EH (cell line): ENCODE measurements at regions not wholly inside any gene's neighbourhood (a gene's known extent, or its start where the extent isn't known, plus 50 kb on each side); places are given as distances from the start of the nearest gene placed in this dataset.

Experiments
- DNase-seq: peaks from one replicate; pipeline ENCODE4 v3.0.0-alpha.2; 2015; ENCODE audit warnings: low read depth

DNA sequence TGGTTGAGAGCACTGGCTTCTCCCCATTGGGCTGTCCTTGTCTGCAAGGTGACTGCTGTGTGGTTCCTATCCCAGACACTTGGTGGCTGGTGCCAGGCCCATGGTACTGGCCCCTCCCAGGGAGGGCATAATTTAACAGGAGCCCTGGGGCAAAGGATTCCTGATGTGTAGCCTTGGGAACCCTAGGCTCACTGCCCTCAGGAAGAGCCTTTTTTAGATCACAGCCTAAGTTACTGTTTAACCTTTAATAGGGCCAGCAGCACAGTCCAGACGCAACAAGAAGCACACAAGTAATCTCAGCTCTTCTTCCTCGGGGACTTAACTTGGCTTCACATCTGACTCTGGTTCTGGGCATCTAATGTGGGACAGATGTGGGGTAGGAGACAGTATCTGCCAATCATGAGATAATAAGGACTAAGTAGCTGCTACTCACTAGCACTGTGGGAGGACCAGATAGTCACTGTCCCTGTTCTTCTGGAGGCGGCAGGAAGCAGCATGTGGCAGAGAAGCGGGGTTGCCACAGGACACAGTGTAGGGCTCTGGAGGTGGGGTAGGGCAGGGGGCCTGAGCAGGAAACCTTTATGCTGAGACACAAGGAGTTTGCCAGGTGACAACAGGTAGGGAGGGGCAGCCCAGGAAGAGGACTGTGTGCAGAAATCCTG, 136.3 kb downstream of the TMEM17 start:
- no peak for DNase-seq

DNA sequence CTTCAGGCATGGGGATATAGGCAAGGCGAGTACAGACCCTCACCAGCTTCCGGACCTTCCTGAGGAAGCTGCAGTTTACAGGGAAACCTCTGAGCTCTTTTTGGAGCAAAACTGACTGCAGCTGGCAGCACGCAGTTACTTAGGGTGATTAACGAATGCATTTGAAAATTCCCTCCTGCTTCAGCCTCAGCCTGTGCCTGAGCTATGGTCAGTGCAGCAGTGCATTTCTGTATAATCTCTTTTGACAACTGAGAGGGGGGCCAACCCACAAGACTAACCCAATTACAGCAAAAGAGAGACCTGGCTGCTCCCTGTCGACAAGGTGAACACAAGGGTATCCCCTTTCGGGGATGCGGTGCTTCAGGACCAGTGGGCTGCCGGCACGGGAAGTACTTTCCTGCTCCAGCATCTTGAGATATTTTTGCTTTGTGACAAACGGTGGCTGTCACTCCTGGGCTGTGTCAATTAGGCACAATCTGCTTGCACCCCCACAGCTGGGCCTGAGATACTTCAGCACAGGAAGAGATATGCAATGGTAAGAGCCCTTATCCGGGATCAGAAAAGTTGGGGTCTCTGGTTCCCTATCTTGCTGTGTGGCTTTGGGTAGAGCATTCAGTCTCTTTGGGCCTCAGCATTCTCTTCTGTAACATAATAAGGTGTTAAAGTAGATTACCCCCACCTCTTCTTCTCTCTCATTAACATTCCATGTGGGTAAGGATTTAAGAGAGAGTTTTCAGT, 141.0 kb downstream of the TMEM17 start:
- no peak for DNase-seq

DNA sequence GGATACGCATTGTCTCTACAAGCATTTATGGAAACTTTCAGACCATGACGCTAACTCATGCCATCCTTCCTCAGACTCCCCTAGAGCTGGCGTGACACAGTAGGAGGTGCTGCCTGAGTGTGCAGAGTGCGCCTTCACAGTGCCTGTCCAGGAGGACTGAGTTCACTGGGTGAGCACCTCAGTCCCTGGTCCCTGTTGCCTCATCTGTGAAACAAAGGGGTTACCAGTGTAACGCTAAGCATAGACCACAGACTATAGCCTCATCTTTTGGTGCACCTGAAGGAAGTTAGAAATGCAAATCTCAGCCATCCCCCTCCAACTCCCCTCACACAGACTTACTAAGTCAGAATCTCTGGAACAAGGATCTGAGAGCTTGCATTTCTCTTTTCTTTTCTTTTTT, 142.8 kb downstream of the TMEM17 start:
- DNase-seq: no peak

DNA sequence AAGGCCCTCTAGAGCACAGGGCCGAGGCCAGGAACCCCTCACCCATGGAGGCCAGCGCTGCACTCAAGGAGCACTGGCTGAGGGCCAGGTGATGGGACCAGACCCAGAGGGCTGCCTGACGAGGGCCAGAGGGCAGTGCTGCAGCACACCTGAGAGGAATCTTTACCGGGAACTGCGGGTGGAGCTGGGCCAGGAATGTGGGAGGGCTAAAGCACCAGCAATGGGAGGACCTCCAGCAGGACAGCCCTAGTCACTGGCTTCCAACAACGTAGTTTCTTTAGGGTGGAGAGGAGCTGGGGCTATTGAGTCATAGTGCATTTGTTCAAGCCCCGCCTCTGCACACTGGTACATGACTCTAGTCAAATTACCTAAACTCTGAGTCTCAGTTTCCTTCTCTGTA, 143.4 kb downstream of the TMEM17 start:
- no peak for DNase-seq

DNA sequence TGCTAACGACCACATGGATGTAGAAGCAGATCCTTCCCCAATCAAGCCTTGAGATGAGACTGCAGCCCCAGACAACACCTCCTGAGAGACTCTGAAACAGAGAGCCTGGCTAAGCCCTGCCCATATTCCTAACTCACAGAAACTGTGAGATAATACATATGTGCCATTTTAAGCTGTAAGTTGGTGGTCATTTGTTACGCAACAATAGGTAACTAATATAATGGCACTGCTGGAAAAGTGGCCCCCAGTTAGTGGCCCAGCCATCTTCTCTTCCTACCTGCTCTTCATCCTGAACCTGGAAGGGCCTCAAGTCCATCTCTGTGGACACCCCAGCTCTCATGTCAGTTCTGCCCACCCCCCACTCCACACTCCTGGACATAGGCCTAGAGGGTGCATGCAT, 144.0 kb downstream of the TMEM17 start:
- no peak for DNase-seq

DNA sequence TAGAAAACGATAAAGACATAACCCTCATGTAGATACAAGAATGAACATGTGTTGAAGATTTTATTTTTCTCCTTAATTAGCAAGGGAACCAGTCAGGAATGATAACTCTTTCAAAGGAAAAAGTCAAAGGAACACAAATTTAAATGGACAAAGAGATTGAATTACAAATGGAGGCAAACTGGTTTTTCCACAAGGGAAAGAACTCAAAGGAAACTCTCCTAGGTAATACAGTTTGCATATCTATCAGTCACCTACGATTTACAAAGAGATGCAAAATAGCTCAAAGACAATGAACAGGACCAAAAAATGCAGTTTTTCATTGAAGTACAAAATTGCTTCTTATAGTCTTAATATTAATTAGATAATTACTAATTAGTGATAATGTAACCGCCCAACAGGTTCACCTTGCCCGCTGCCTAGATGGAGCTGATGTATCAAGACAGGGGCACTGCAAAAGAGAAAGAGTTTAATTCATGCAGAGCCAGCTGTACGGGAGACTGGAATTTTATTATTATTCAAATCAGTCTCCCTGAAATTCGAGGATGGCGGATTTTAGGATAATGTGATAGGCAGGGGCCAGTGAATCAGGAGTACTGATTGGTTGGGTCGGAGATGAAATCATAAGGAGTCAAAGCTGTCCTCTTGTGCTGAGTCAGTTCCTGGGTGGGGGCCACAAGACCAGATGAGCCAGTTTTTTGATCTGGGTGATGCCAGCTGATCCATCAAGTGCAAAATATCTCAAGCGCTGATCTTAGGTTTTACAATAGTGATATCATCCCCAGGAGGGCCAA, 151.0 kb downstream of the TMEM17 start:
- no peak for DNase-seq

DNA sequence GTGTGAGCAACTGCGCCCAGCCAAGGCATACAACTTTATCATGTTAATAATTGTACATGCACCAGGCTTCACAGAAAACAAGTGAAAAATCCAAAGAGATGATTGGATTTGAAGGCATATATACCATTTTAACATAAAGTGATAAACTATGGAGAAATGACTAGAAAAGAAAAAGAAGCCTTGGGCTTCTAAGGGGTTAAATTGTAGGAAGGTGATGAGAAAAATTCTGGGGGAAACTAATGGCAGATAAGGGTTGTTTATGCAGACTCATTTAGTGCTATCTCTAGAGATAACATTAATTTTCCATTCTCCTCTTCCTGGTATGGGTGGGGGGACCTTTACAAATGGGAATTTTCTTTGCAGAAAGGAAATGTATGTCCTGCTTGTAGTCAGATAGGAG, 154.0 kb downstream of the TMEM17 start:
- DNase-seq: no peak

DNA sequence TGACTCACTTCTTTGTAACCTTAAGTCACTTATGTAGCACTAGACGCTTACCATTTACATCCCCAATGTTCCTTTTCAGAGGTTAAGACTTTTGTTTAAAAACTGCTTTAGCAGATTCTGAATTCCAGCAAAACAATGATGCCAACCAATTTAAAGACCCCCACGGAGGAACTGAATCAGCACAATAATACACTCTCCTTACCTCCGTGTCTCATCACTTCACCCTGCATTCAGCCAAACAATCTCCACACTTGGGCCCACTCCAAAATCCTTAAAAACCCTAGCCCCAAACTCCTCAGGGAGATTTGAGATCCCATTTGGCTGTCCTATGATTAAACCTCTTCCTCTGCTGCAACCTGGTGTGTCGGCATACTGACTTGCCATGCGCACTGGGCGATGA, 153.9 kb downstream of the B3GNT2 start:
- no peak for DNase-seq

DNA sequence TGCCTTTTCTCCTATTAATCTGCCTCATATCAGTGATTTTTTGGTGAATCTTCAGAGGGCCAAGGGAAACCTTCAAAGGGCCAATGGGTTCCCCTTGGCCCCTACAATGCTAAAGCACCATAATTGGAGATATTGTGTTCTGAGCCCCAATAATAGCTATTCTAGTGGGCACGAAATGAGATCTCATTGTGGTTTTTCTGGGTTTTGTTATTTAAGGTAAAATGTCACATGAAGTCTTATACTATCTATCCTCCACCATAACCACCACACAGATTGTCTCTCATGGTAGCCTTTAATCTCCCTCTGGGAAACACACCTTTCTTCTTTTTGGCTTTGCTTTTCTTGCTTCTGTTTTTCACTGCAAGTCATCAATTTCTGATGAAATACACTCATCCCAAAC, 152.8 kb downstream of the B3GNT2 start:
- no peak for DNase-seq

DNA sequence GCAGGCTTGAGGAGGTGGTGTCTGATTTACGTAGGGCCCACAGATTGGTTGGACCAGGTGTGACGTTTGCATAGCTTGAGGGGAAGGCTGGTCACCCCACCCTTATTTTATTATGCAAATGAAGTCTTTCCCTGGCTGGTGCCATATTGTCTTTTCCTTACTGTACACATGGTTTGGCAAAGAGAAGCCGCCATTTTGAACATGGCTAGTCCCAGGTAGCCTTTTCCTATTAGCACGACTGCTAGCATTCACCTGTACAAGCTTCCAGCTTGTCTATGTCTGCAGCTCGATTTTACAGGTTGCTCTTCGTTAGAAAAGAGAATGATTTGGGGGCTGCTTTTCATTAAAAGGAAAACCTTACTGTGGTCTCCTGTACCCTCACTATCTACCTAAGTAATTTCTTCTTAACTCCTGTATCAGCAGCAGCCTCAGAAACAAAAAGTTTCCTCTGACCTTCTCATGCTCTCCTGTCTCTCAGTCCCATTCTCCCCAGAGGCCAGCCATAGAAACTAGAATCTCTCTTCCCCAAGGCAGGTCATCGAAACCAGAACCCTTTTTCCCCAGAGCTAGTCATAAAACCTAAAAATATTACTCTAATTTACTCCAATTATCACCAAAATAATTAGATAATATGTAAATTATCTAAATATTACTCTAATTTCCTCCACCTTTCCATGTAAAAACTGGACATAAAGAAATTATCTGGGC, 151.8 kb downstream of the B3GNT2 start:
- no peak for DNase-seq

DNA sequence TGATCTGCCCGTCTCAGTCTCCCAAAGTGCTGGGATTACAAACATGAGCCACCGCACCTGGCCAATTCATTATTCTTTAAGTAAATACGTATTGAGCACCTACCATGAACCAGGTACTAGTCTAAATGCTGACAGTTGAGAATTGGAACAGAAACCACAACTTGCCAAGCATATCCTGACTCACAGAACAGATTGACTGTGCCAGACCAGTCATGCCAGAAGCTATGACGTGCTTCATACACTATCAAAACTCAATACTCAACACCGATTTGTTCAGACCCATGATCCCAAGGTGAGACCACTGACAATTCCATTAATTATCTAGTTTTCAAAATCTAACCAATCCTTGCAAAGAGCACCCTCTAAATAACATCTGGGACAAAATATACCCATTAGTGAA, 148.6 kb downstream of the B3GNT2 start:
- no peak for DNase-seq

DNA sequence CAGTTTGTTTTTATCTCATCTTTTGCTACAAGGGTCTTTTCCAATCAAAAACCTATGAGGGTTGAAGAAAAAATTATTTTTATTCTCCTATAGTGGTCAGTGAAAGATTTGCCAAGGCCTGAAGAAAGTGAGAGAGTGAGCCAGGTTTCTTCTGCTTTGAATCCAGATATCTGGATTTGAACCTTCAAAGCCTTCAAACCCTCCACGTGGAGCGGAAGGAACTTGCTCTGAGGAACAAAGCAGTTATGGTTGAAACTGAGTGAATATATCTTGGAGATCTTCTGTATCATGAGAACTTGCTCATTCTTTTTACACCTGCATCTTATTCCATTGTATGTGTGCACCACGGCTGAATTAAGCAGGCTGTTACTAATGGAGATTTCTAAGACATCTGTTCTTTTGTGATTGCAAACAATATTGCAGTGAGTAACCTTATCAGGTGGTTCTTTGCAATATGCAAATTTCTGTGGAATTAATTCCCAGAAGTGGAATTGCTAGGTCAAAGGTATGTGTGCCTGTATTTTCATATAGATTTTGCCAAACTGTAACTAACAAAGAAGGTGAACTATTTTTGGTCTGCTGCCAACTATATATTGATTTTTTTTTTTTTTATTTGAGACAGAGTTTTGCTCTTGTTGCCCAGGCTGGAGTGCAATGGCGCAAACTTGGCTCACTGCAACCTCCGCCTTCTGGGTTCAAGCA, 147.9 kb downstream of the B3GNT2 start:
- no peak for DNase-seq

DNA sequence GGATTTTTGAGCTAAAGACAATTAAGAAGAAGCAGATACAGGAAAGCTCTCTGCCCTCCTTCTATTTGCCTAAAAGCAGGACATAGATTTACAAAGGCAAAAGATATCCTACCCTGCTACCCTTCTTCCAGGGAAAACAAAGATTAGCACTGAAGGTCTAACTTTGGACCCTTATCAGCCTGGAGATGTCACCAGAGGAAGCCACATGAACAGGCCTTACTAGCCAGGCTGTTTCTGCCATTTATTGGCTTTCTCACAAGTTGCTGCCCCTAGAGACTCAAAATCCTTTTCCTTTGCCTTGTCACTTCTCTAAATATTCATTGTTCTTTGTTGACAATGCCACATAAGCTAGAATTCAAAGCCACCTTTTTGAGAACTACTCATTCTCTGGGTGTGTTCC, 147.3 kb downstream of the B3GNT2 start:
- no peak for DNase-seq

DNA sequence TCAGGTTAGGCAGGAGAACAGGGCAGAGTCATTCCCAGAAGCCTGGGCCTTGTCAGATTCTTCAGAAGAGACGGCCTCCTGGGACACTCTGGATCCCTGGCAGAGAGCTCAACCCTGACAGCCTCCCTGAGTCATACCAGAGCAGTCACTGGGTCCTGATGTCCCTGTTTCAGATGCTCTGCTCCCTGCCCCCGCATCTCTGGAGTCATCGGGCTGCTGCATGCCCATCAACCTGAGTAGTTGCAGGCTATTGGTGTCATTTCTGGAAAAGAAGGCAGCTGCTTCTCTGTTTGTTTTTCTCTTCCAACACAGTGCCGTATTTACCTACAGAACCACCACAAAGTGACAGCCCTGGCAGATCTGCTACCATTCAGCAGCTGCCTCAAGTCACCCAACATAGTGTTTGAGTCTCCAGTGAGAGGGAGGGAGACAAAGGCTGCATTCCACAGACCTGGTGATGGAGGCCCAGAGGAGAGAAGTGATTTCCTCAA, 145.1 kb downstream of the B3GNT2 start:
- peak; percentile 60 for DNase-seq

DNA sequence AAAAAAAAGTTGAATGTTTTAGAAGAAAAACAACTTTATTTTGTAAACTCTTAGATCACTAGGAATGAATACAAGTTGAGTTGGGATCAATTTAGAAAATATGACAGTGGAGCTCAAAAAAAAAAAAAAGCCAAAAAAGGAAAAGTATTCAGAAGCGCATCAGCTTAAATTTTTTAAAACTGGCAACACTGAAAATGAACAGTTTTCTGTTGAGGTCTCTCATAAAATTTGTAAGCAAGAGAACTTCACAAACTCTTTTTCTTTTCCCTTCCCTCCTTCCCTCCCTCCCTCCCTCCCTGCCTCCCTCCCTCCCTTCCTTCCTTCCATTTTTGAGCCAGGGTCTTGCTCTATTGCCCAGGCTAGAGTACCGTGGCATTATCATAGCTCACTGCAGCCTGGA, 143.9 kb downstream of the B3GNT2 start:
- DNase-seq: no peak

DNA sequence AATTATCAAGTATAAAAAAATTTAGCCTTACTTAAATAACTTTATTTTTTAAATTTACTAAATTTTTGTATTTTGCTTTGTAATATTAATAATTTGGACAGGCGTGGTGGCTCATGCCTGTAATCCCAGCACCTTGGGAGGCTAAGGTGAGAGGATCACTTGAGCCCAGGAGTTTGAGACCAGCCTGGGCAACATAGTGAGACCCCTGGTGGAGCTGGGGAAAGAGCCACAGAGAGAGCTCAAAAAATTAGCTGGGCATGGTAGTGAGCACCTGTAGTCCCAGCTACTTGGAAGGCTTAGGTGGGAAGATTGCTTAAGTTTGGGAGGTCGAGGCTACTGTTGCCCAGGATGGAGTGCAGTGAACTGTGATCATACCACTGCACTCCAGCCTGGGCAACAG, 143.5 kb downstream of the B3GNT2 start:
- no peak for DNase-seq

DNA sequence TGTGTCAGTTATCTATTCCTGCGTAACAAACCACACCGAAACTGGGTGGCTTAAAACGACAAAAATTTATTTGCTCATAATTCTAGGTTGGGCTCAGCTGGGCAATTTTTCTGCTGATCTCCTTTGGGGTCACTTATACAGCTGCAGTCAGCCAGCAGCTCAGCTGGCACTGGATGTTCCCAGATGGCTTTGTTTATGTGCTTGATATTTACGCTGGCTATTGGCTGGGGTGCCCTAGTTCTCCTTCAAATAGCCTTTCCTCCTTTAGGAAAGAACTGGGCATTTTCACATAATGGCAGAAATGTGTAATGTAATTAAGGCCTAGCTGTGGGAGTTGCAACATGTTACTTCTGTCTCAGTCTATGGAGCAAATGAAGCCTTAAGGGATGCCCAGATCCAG, 142.2 kb downstream of the B3GNT2 start:
- DNase-seq: no peak

DNA sequence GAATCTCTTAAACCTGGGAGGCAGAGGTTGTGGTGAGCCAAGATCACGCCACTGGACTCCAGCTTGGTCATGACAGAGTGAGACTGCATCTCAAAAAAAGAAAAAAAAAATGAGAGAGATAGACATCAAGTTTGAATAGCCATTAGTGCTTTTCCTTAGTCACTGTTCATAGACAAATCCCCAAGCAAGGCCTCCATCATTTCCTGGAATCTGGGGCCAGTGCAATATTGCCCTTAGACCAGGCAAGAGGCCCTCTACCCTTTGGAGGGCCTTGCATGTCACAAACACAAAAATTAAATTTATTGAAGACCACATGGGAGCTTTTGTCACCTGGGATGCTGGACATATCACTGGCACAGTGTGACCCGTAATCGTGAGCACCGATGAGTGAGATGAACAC, 141.5 kb downstream of the B3GNT2 start:
- DNase-seq: no peak

DNA sequence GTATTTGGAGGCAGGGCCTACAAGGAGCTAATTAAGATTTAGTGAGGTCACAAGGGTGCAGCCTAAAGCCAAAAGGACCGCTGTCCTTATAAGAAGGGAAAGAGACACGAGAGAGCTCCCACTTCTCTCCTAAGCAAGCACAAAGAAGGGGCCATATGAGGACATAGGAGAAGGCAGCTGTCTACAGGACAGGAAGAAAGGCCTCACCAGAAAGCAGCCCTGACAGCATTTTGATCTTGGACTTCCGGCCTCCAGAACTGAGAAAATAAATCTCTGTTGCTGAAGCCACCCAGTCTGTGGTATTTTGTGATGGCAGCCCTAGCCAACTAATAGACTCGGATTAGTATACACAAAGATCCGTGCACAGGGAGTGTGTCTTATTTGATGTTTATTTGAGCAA, 139.7 kb downstream of the B3GNT2 start:
- no peak for DNase-seq

DNA sequence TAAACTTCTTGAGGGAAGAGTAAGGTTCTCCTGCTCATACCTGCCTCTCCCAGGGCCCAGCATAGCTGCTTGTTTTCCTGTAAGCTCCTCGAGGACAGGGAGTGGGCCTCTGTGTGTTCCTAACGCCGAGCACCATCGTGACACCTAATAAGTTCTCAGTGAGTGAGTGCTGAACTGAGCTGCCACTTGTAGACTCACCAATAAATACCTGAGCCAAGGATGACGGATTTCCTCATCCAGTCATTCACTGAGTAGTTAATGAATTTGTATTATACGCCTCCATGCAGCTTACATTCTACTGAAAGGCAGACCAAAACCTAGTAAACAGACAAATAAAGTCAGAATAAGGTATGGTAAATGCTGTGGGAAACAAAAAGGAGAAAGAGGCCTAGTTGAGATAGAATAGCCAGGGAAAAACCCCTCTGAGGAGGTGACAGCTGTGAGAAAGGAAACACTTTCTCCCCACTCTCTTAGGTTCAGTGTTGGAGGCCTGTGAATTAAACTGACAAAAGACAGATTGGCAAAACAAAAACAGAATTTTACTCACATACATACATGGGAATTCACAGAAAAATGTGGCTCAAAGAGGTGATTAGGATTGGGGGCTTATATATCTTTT, 138.6 kb downstream of the B3GNT2 start:
- DNase-seq: no peak

DNA sequence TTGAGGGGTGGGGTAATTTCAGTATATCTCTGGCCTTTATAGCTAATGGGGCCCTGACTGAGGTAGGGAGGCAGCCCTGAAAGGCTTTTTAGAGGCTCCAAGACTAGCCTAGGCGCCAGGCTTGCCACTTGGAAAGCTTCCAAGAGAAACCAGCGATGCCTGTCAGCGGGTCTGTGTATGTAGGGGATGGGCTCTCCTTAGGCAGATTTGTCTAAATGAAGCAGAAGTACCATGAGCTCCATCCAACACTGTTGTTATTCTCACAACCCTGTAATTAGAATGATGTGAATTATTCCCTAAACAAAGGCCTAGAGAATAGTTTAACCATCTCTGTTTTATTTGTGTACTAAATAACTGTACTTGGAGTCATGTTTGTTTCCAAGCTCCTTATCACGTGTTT, 138.1 kb downstream of the B3GNT2 start:
- no peak for DNase-seq
